ENCODE measurements at regions not wholly inside any gene's neighbourhood (a gene's known extent, or its start where the extent isn't known, plus 50 kb on each side); places are given as distances from the start of the nearest gene placed in this dataset.

DNA sequence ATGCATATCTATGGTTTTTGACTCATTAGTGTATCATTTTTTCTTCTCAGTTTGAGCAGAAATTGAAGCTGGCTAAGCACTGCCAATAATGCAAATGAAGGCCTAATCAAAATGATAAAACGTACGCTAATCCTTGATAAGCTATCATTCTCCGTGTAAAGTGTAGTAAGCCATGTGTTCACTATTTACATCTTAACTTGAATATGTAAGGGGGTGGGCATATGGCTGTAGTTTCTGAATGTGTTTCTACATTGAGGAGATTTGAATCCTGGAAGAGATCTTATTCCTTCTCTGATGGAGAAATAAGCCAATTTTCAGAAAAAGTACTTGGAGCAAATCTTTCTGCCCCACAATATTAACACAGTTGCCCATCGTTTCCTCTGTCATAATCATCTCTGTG is 351.8 kb upstream of the ANO3 start:
- TF ChIP-seq, protein P1, sequence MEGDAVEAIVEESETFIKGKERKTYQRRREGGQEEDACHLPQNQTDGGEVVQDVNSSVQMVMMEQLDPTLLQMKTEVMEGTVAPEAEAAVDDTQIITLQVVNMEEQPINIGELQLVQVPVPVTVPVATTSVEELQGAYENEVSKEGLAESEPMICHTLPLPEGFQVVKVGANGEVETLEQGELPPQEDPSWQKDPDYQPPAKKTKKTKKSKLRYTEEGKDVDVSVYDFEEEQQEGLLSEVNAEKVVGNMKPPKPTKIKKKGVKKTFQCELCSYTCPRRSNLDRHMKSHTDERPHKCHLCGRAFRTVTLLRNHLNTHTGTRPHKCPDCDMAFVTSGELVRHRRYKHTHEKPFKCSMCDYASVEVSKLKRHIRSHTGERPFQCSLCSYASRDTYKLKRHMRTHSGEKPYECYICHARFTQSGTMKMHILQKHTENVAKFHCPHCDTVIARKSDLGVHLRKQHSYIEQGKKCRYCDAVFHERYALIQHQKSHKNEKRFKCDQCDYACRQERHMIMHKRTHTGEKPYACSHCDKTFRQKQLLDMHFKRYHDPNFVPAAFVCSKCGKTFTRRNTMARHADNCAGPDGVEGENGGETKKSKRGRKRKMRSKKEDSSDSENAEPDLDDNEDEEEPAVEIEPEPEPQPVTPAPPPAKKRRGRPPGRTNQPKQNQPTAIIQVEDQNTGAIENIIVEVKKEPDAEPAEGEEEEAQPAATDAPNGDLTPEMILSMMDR (IDR thresholded peaks at IDR 0.05): no peak
- TF ChIP-seq POLR2A (IDR thresholded peaks at IDR 0.05): no peak
